HG02678 (cell line): ENCODE measurements at regions not wholly inside any gene's neighbourhood (a gene's known extent, or its start where the extent isn't known, plus 50 kb on each side); places are given as distances from the start of the nearest gene placed in this dataset.

ENCODE experiments used
- ATAC-seq: cut with Tn5 transposase; IDR thresholded peaks from one replicate; pipeline ENCODE4 v1.9.1; 2021; ENCODE audit warnings: mild to moderate bottlenecking, moderate library complexity; ENCODE audit not compliant: unreplicated experiment

DNA sequence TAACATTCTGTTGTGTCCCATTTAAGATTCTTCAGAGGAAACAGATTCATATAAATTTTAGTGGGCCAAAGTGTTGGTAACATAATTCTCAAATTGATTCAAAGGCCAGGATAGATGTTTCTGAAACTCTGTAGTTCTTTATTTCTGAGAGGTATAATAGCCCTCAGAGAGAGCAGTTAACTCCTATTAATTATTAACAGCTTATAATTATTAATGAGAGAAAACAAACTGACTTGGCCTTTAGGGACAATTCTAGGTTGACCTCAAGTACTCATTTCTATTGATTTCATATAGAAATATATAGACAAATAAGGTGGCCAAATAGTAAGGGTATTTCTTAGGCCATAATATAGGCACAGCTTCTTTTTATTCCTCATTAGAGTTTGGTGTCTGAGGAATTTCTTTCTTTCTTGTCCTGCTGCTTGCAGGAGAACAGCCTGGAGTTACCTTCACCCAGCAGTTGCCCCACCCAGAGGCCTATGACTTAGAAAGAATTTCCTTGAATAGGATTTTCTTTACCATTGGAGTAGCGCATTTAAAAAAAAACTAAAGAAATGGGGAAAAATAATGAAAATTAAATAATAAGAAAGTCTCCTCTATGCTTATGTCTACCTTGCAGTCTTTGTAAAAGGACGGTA is 1430.1 kb upstream of the SPRY2 start:
- ATAC-seq = no peak

DNA sequence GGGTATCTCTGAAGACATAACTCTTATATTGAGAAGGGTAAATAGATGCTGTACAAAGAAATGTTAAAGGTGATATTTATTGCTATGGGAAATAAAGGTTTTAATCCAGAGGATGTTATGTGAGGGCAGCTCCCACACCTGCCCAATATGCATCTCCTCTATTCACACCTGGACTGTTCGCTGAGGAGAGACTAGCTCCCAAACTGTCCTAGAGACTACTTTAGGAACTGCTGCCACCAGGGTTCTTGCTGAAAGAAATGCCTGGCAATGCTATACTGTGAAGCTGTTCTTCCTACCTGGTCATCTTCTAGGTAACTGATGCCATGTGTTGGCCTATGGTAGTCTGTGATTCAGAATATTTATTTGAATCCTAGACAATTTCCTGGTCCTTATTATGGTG is 1421.5 kb upstream of the SPRY2 start:
- ATAC-seq = no peak

DNA sequence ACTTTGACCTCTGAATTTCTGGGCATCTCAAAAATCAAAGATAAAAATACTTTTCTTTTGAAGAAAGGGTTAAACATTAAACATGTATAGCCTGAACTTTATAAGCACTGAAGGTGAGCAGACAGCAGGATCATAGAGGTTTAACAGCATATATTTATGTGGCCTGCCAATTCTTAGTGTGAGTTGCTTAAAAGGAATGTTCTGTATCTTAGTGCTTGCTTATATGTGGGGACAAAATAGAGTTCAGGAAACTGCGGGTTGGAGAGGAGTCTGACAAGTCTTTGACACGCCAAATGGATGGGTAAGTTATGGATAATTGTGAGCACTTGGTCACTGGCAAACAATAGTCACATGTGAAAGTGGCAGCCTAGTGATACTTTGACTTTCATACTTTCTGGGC is 1419.4 kb upstream of the SPRY2 start:
- ATAC-seq = no peak

DNA sequence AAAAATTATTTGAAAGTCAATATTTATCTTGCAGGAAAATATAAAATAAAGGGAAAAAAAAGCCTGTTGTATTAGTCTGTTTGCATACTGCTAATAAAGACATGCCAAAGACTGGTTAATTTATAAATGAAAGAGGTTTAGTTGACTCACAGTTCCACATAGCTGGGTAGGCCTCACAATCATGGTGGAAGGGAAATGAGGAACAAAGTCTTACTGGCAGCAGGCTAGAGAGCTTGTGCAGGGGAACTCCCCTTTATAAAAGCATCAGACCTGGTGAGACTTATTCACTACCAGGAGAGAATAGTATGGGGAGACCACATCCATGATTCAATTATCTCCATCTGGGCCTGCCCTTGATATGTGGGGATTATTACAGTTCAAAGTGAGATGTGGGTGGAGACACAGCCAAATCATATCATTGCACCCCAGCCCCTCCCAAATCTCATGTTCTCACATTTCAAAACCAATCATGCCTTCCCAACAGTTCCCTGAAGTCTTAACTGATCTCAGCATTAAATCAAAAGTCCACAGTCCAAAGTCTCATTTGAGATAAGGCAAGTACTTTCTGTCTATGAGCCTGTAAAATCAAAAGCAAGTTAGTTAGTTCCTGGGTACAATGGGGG is 1416.5 kb upstream of the SPRY2 start:
- no peak for ATAC-seq

DNA sequence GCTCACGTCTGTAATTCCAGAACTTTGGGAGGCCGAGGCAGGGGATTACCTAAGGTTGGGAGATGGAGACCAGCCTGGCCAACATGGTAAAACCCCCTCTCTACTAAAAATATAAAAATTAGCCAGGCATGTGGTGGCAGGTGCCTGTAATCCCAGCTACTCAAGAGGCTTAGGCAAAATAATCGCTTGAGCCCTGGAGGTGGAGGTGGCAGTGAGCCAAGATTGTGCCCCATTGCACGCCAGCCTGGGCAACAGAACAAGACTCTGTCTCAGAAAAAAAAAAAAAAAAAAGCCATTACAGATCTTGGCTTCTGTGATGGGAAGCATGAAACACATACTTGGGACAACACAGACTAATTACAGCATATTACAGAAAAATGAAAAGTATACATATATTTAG is 1404.5 kb upstream of the SPRY2 start:
- ATAC-seq = no peak

DNA sequence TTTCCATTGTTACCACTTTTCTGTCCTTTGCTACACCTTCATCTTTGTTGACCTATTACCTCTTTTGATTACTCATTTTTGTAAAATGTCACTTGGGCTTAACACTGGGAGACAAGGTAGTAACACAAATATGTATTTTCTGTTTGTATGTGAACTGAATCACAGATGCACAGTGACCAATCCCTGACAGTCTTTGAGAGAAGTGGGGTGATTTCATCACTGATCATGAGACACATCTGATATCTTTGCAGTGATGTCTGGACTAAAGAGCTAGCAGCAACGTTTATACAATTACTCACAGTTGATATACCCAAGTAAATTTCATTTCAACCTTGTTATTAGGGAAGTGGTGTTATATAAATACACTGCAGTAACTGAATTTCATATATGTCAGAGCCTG is 1397.4 kb upstream of the SPRY2 start:
- ATAC-seq = no peak

DNA sequence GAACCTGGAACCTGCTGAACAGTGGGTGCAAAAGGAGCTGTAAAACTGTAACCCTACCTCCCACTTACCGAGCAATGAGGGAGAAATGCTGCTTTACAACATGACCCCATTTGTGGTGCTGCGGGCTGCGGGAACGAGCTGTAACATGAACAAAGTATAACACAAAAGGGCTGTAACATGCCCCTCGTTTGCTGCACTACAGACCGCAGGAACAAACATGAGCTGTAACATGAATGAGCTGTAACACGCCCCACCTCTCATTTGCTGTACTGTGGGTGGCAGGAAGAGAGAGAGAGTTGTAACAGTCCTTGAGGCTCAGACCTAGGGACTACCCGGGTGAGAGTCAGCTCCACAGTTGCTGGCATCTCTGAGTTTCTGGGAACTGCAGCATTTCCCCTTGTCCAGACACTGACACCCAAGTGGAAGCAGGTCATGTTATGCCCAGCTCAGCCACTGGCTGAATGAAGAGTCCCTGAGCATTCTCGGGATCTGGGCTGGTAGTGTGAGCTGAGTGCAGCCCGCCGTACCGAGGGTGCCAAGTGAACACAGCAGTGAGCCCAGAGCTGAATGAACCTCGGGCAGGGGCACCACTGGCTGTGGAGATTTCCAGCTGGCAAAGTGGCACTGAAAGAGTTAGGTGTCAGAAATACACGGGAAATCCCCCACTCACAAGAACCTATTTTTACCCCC is 1385.3 kb upstream of the SPRY2 start:
- ATAC-seq = no peak

DNA sequence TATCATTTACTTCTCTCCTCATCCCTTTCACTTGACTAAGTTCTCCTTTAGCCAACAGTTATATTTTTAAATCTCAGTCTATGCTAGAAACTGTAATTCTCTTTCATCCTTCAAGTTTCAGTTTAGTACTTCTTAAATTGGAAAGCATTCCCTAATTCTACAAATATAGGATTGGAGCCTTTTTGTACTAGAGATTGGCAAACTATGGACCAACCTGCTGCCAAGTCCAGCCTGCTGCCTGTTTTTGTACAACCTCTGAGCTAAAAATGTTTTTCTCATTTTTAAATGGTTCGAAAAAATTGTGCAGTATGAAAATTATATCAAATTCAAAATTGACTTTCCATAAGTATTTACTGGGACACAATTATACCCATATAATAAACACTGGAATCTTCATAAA is 1381.5 kb upstream of the SPRY2 start:
- no peak for ATAC-seq

DNA sequence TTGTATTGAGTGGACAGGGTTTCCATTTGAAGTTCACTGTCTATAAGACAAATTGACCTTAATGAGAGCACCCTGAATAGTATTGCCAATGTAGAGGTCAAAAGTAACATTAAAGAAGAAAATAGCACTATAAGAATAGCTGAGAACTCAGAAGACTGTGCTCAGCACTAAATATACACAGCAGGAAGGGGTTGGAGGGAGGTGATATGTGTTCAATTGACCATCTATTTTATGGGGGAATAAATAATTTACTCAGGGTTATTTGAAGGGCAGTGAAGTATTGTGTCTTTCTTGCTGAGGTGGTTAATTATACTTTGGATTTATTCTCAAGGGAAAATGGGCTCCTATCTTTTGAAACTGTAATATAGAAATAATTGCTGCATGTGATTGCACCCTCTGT is 1380.5 kb upstream of the SPRY2 start:
- no peak for ATAC-seq

DNA sequence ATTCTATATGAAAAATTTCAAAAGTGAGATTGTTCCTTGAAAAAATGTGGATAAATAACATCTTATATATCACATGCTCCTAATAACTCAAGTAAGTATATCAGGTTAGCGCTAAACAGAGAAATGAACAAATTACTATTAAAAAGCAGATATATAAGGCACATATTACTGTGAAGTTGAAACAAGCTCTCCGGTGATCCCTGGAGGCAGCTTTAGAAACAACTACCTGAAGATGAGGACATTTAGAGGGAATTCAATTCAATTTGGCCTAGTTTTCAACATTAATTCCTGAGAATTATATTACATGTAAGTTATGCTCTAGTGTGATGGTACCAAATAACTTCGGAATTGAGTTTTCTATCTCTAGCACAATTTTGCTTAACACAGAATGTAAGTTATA is 1373.6 kb upstream of the SPRY2 start:
- no peak for ATAC-seq

DNA sequence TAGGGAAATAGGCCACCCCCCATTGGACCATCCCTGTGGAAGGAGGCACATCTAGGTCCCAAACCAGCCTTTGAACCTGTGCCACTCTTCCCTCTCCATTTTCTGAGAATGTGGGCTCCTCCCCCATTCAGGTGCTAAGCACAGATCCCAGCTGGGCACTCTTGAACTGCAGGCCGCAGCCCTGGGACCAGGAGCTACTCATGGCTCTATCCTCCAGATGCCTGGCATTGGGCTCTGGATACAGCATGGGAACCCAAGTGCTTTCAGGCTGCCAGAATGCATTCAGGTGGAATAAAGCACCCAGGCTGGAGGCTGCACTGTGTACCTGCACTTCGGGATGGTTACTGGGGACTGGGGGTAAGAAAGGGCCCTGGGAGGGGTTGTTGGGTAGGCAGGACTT is 1372.3 kb upstream of the SPRY2 start:
- ATAC-seq = no peak

DNA sequence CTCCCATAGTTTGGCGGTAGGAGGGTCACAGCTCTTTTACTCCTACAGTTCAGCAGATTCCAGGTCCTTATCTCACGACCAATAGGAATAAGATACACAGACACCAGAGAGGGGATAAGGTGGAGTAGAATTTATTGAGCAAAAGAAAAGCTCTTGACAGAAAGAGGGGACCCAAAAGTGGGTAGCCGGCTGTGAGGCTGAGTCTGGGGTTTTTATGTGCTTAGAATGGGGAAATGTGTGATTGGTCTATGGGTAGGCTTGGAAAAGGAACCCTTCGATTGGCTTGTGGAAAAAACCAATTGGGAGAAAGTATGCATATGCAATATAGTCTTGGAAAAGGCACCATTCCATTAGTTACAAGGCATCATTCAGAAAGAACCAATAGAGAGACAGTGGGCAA is 1356.9 kb upstream of the SPRY2 start:
- ATAC-seq = no peak

DNA sequence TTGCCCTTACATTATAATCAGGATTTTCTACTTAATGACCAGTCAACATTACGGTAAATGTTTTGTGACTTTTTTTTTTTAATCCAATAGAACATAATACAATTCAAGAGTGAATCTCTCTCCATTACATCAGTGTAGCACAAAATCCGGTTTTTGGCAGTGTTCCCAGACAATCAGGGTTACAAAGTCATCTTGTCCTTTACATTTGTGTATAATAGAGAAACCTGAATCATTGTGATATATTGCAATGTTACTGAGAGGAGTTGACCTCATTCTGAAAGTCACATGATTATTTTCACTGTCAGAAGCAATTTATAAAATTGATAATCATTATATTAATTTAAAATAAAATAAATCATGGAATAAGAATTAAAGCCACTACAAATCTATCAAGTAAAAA is 1346.0 kb upstream of the SPRY2 start:
- no peak for ATAC-seq

DNA sequence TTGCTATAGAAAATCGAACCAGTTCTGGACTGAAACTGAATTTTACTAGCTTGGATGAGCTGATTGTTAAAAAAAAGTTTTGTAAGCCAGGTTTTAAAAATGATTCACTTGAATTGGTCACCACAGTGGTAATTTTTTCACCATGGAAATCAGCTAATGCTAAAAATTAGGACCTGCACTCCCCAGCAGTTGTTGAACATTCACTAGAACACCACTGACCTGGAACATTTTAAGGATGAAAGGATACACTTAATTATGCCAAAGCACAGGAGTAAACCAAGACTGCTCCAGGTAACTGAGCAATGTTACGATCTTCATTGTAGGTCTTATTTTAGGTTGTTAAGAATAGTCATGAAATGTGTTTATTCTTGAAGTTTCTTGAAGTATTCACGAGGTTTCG is 1342.6 kb upstream of the SPRY2 start:
- ATAC-seq = no peak

DNA sequence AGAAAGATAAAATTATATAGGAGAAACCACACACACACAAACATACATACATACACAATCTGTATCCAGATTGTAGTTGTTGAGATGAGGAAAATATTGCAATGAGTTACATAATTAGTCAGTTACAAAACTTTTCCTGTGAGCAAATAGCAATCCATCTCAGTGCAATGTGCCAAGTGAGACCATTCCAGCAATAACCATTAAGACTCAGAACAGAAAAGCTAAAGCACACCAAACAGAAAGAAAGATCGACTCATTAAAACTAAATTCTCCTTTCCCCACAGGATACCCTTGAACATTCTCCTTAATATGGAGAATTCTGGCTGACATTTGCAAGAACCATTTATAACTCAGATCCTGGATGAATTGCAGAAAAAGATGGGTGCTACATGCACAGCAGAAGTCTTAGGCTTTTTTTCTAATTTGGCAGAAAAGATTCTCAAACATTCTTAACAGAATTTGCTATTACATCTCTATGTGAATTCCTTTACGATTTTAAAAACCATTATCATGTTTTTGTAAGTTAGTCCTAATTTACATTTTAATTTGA is 1341.2 kb upstream of the SPRY2 start:
- no peak for ATAC-seq

DNA sequence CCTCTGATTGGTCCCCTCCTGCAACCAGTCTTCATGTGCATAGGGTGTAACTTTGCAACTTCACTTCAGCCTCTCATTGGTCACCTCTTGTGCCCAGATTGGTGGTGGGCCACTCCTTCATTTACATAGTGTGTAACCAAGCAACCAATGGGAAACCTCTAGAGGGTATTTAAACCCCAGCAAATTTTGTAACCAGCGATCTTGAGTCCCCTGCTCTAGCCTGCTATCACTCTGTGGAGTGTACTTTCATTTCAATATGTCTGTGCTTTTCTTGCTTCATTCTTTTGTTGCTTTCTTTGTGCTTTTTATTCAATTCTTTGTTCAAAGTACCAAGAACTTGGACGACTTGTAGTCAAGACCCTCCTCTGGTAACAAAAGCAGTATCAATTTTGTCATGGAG is 1336.9 kb upstream of the SPRY2 start:
- no peak for ATAC-seq

DNA sequence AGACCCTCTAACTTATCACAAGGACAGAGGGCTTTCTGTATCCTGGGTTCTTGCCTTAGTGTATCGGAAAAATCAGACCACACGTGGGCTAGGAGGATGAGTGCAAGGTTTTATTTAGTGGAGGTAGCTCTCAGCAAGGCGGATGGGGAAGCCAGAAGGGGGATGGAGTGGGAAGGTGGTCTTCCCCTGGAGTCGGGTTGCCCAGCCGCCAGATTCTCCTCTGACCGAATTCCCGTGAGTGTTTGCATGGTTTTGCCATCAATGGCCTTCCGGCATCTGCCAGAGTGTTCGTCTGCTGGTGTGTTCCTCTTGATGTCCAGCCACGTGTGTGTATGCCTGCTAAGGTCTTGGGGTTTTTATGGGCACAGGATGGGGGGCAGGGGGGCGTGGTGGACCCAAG is 1335.1 kb upstream of the SPRY2 start:
- ATAC-seq = no peak

DNA sequence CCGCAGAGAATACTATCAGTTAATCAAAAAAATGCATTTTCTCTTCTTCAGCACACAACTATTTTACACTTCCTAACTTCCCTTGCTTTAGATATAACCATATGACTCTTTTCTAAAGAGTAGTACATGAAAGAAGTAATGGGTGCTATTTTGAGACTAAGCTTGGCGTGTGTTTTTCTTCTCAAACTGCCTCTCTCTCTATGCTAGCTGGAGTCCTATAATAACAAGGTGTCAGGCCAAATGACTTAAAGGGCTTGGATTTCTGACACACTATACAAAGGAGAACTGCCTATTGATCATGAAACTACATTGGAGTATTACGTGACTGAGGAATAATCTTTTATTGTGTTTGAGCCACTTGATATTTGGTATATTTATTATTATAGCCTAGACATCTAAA is 1330.1 kb upstream of the SPRY2 start:
- ATAC-seq = no peak

DNA sequence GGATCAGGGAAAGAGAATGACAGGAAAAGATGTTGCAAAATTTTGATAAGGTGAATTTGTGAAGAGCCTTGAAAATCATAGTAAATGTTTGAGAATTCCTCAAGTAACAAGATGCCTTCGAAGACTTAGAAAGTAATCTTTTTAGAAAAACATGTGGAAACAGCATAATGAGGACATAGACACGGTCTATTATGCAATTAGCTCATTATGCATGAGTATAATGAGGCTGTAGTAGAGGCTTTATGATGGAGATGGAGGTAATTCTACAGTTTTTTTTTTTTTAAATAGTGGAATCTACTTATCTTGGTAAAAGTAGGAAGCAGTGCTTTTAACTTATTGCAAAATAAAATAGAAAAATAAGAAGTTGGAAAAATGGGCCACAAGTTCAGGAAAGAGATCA is 1329.1 kb upstream of the SPRY2 start:
- ATAC-seq = no peak

DNA sequence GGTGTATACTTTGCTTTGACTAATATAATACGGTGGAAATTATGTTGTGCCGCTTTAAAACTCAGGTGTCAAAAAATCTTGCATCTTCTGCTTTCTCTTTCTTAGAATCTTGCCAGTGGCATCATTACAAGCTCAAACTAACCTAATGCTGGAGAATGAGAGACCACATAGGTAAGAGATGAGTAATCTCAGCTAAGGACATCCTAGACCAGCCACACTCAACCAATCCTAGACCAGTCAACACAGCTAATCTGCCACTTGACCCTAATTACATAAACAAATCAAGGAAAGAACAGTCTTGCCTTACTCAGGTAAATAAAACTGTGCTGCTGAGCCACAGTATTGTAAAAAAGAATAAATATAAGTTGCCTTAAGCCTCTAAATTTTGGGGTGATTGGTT is 1323.9 kb upstream of the SPRY2 start:
- ATAC-seq = no peak

DNA sequence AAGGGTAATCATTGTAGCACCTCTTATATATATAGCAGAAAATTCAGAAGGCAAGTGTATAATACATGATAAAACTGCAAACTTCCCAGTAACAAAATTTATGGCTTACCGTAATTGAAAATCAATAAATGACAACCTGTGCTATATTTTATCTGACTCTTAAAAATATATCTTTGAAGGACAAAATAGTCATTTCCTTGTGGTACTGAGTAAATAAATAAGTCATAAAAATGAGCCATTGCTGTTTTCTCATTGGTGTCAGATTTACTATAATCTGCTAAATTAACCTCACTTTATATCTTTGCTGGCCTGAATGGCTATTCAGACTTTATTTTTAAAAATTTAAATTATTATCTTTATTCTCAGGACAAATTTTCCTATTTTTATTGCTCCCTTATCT is 1319.1 kb upstream of the SPRY2 start:
- no peak for ATAC-seq

DNA sequence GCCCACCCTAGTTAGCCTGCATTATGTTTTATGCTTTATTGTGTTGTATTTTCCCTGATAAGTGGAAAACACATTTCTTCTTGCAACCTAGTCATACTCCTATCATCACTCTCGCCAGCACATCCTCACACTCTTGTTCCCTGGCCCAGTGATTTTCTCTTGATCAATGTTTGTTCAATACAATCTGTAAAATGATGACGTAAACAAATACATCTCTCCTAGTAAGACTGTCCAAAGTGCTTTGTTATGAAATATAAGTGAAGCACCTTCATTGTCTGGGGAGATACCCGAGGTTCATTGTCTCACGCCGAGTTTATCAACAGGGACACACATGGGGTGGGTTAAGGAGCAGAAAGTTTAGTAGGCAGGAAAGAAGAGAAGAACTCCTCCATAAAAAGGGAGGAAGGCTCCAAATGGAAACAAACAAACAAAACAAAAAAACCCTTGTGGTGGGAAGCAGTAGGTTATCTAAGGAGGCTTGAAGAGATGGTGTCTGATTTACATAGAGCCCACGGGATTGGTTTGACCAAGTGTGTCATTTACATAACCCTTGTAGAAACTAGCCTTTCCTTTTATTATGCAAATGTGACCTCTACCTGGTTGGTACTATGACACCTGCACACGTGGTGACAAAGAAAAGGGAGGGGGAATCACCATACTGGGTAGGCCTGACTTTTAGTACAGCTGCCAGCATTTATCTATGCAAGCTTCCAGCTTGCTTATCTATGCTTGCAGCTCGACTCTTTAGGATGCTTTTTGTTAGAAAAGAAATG is 1317.9 kb upstream of the SPRY2 start:
- ATAC-seq = no peak
